Retinal pigment epithelial cell (primary cell): ENCODE measurements at regions not wholly inside any gene's neighbourhood (a gene's known extent, or its start where the extent isn't known, plus 50 kb on each side); places are given as distances from the start of the nearest gene placed in this dataset.

ENCODE experiments used
- DNase-seq: peaks from one replicate; pipeline ENCODE4 v3.0.0-alpha.2; 2010; ENCODE audit warnings: low read depth
- H3K4me3 ChIP-seq: 2 replicates; pipeline ENCODE4 v1.5.1; 2011; ENCODE audit warnings: mild to moderate bottlenecking, low read length, control low read depth, moderate library complexity
- TF ChIP-seq, protein P1 (sequence below): conservative IDR thresholded peaks from 2 replicates; pipeline ENCODE4 v1.5.1; 2011; ENCODE audit warnings: low read depth, low read length, control low read depth, inconsistent platforms

DNA sequence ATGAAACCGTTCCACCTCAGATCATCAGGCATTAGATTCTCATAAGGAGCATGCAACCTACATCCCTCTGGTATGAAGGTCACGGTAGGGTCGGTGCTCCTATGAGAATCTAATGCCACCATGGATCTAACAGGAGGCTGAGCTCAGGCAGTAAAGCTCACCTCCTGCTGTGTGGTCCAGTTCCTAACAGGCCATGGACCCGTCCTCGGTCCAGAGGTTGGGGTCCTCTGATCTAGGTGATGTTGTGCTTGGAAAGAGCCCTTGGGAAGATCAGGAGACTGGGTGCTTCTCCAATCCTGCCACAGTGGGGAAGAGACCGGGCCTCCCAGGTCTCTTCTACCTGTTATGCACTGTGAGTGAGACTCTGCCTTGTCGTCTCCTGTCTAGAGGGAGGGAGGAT, 104.6 kb downstream of the ACKR3 start:
- no peak for DNase-seq
- H3K4me3 ChIP-seq = no peak overlapping the region
- TF ChIP-seq, protein P1, sequence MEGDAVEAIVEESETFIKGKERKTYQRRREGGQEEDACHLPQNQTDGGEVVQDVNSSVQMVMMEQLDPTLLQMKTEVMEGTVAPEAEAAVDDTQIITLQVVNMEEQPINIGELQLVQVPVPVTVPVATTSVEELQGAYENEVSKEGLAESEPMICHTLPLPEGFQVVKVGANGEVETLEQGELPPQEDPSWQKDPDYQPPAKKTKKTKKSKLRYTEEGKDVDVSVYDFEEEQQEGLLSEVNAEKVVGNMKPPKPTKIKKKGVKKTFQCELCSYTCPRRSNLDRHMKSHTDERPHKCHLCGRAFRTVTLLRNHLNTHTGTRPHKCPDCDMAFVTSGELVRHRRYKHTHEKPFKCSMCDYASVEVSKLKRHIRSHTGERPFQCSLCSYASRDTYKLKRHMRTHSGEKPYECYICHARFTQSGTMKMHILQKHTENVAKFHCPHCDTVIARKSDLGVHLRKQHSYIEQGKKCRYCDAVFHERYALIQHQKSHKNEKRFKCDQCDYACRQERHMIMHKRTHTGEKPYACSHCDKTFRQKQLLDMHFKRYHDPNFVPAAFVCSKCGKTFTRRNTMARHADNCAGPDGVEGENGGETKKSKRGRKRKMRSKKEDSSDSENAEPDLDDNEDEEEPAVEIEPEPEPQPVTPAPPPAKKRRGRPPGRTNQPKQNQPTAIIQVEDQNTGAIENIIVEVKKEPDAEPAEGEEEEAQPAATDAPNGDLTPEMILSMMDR = no peak

DNA sequence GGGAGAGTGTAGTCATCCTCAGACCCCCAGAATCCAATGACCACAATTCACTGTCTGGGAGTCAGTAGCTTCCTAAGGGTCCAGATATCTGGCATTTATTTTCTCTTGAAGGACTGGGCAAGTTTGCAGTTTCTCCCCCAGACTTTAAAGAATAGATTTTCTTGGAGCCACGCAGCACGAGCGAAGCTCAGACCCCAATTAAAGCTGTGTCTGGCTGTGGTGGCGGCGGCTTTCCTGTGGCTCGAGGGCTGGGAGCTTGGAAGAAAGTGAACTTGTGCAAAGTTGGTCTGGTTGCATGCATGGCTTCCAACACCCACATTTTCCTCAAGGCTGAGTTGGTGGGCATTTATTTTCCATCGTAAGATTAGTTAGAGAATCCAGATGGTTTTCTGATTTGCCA, 105.0 kb downstream of the ACKR3 start:
- no peak overlapping the region for H3K4me3 ChIP-seq
- TF ChIP-seq, protein P1 = no peak
- DNase-seq = no peak

DNA sequence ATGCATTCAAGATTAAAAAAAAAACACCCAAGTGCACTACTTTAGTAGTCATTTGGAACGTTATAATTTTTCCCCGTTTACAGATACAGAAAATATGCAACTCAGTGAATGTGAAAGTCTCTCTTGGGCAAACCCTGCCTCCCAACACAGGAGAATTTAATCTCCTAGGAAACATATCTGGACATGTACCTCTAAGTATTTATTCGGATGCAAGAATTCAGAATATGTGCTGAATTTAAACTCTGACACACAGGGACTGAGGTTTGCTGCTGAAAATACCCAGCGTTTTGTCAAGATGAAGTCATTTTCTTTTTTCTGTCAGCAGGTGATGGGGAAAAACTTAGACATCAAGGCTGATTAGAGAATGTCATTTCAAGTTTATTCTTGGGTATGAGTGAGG, 105.4 kb downstream of the ACKR3 start:
- TF ChIP-seq, protein P1 = no peak
- no peak for DNase-seq
- H3K4me3 ChIP-seq = no peak overlapping the region

DNA sequence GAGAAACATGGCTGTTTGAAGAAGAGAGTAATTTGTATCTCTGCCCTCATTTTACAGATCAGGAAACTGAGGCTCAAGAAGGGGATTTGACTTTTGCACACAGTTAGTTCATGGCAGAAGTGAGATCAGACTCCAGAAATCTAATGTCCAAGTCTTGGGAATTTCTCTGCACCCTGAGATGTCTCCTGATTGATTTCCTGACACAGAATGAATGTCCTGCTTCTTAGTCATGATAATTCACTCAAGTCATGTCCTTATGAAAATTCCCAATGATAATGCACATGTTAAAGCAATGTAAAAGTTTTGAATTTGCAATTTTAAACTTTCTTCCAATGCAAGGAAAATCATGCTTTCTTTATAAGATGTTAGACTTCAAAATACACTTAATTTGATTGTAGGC, 105.9 kb downstream of the ACKR3 start:
- TF ChIP-seq, protein P1 = no peak
- no peak overlapping the region for H3K4me3 ChIP-seq
- no peak for DNase-seq

DNA sequence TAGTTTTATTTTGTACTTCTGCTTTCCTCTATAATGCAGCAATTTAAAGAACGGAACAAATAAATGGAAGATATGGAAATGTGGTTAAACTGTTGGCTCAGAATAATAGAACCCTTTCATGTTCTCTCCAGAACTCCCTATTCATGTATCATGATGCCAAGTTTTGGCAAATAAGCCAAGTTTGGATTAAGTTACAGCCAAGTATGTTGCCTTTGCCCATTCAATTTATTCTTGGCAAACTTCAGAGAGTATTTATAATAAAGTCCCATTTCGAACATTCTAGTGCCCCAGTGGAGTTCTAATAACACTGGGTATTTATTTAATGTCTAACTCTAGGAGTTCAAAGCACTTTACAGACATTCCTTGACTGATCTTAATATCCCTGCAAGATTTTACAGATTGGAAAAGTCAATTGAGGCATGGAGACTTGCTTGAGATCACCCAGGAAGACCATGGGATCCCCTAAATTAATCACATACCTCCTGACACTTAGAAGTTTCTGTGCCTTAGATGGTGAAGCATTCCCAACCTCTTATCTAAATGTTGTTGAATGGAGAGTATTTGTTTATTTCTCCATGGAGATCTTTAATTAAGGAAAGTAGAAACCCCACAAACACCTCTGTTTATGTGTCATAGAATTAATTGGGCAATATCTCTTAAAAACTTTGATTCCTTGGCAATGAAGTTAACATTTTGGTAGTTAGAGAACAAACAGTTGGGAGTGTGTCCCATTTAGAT, 106.7 kb downstream of the ACKR3 start:
- TF ChIP-seq, protein P1 = no peak
- no peak for DNase-seq
- H3K4me3 ChIP-seq = no peak overlapping the region

DNA sequence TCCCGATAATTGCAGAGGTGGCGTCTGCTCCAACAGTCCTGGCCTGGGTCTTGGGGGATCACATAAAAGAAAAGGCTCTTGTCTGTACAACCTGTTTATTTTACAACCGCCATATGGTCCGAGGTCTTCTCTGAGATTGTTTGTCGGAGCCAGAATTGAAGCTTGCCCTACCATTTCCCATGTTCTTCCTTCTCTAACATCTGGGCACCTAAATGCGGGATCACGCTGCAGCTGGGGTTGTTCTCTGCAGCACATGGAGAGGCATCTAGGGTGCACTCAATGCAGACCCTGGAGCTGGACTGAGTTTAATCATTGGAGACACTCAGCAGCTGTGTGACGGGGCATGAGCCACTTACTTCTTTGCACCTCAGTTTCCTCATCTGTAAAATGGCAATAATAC, 107.7 kb downstream of the ACKR3 start:
- TF ChIP-seq, protein P1 = no peak
- DNase-seq = no peak
- H3K4me3 ChIP-seq = no peak overlapping the region

DNA sequence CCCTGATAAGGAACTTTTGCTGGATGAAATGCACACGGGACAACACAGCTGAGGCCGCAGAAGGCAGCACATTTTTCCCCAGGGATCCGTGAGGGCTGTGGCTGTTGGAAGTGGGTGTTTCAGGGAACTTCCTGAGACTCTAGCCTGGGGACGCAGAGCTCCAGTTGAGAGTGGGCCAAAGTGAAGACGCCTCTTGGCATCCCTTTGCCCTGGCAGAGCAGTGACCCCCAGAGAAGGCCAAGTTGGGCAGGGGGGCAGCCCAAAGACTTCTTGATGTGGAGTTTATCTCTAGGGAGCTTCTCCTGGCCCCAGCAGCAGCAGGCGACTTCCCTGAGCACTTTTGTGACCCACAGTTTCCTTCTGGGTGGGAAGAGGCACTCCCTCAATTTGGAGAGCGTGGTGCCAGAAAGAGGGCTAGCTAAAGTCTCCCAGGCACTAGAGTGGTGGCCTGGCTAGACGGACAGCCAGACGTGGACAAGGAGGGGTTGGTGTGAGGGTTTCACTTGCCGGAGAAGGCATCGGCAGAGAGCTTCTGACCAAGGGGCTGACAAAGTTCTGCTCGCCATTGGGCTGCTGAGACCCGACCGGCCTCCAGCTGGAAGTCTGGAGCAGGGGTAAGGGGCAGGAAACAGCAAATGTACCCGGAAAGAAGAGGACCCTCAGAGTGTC, 108.8 kb downstream of the ACKR3 start:
- no peak overlapping the region for H3K4me3 ChIP-seq
- TF ChIP-seq, protein P1 = no peak
- DNase-seq = no peak
